ENCODE measurements at regions not wholly inside any gene's neighbourhood (a gene's known extent, or its start where the extent isn't known, plus 50 kb on each side); places are given as distances from the start of the nearest gene placed in this dataset.

DNA sequence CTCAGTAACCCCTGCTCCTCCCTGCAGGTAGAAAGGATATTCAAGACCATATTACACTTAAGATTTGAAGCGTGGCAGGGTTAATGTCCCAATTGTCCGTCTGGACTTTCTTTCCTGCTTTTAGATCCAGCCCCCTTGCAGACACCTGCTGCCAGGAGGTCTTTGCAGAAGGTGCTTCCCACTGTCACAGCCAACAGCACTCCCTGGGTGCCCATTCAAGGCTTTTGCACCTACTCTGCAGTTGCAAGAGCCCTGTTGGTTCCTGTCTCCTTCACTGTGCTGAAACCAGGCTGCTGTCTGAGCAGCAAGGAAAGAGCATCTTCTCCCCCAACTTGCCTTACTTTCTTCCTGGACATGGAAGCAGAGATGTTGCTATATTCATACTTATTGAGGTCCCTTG, 1043.0 kb upstream of the POU3F3 start:
- no peak for DNase-seq (ENCODE audit: low spot score)

DNA sequence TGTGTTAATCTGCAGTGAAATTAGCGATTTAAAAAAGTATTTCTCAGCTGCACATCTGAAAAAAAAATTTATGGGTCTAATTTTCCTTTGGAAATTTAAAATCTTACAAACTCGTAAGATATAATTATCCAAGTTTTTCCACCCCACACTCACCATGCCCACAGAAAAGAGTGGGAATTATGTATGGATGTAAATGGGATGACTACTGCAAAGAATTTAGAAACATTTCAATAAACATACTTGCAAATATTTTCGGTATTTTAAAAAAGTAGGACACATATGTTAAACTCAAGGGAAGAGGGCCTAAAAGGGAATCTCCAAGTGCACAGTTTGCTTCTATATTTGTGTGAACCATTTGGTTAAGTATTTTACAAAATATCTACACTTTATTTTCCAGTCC, 1039.9 kb upstream of the POU3F3 start:
- no peak for DNase-seq (ENCODE audit: low spot score)

DNA sequence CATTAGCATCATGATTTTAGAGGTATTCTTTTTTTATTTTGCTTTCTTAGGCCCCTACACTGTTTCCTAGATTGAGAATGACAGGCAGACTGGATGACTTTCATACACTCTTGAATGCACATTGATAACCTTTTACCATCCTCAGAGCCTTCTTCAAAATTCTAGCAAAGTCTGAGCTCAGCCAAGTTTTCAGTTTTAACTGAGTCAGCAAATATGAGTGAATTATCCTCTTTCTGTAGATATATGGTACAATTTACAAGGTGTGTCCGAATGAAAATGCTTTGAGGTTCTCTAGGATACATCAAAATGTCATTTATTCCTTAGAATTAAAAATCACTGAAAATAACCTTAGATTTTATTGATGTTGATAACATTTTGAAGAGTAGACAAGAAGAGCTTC, 1038.2 kb upstream of the POU3F3 start:
- no peak for DNase-seq (ENCODE audit: low spot score)

DNA sequence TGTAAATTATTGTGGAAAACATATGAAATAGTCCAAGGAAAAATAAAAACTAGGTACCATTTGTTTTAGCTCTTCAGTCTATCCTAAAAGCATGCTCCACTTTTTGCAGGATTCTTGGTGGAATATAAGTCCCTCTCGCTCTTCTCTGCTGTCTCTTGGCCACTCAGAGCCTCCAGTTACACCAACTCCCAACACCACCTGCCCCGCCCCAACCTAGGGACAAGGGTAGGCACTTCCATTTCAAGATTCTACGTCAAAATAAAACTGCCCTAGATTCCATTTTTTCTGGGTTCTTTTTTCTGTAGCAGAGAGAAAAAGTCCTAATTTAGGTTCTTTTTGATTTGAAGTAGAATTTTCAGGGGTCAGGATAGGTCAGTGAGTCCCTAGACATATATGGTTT, 1036.2 kb upstream of the POU3F3 start:
- DNase-seq (ENCODE audit: low spot score): no peak

DNA sequence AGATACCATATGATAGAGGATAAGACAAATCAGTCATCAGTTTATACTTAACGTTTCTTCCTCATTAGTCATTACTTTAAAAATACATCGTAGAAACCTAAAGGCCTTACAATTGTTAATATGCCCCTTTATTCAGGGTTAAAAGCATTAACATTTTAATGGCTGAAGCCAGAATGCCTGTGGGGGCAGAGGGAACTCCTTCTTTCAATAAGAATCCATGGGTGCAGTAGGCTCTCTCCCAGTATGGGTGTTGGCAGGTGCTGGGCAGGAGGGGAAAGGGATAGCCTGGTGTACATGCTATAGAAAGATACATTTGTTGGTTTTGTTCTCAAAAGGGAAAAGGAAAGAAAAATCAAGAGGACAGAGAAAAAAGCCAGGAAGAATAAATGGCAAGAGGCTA, 1035.7 kb upstream of the POU3F3 start:
- DNase-seq (ENCODE audit: low spot score): no peak

DNA sequence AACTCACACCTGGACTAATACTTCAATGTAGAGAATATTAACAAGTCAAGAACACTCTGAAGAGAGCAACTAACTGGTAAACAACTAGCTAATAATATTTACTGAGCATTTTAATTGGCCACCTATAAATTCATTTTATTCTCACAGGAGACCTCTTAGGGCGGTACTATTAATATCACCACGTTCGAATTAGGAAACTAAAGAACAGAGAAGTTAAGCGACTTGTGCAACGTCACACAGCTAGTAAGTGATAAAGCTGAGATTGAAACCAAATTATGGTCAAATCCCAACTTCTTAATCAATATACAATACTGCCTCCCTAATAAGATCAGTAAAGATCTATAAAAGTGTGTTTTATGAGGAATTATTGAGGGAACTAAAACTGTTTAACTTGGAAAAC, 1034.3 kb upstream of the POU3F3 start:
- DNase-seq (ENCODE audit: low spot score): no peak

DNA sequence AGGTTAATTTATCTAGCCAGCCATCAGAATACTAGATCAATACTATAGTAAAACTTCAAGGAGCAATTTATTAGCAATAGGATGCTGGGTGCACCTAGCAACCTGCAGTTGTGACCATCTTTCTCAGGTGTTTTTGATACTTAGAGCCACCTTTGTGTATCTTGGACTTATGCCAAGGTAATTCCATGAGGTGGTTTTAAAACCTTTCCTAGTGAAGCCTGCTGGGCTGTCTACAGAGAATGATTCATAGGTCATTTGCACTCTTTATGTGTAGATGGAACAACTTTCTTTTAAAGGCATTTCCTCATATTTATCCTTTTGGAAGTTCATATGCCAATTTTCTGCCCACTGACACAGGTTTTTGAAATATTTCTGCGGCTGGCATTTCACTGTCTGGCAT, 1030.1 kb upstream of the POU3F3 start:
- no peak for DNase-seq (ENCODE audit: low spot score)

DNA sequence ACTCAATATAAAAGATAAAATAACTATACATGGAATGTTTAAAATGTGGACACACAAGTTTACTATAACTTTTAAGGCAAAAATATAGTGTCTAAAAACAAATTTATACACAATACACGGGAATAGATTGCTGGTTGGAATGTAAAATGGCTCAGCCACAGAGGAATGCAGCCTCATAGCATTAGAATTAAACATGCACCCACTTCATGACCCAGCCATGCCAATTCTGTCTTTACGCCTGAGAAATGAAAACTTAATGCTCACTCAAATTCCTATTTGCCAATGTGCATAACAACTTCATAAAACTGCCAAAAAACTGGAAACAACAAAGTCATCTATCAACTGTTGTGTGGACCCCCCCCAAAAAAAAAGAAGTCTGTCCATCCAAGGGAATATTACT, 1006.6 kb upstream of the POU3F3 start:
- no peak for DNase-seq (ENCODE audit: low spot score)

DNA sequence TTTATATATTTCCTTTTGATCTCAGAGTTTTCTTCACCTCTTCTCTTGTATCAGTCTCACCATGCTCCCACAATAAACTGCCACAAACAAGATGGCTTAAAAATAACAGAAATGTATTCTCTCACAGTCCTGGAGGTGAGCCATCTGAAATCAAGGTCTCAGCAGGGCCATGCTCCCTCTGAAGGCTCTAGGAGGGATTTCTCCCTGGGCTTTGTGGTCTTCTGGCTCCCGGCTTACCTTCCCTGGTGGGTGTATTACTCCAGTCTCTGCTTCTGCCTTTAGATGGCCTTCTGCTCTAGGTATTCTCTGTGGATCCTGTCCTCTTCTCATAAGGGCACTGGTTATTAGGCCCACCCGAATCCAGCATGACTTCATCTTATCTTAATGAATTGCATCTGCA, 994.7 kb upstream of the POU3F3 start:
- no peak for DNase-seq (ENCODE audit: low spot score)

DNA sequence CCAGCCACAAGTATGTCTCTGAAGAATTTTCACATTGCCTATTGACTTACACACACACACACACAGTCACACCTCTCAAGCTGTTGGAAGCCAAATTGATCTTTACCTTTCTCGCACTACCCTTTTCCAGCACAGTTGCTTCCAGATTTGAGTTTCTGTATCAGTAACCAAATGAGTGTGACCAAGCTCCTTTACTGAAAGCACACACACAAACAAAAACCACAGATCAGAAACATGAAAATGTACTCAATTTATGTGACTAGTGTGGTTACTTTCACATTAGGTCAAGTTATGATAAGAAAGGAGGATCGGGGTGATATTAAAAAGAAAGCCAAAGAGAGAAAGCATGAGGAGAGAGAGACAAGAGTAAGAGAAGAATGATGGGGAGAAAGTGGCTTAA, 993.9 kb upstream of the POU3F3 start:
- DNase-seq (ENCODE audit: low spot score): no peak

DNA sequence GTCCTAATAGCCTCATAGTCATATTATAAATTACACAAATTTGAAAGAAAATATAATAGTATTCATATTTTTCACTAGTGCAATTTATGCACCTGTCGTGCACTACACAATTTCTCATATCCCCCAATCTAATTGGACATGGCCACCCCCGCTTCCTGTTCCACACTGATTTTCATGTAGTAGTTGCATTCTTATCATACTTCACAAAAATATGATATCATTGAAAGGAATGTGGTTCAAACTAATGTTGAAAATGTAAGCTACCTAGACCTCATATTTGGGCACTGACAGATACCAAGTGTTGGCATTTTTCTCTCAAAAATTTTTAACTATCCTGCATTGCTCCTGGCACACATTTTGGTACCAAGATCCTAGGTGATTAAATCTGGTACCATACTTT, 985.5 kb upstream of the POU3F3 start:
- no peak for DNase-seq (ENCODE audit: low spot score)

DNA sequence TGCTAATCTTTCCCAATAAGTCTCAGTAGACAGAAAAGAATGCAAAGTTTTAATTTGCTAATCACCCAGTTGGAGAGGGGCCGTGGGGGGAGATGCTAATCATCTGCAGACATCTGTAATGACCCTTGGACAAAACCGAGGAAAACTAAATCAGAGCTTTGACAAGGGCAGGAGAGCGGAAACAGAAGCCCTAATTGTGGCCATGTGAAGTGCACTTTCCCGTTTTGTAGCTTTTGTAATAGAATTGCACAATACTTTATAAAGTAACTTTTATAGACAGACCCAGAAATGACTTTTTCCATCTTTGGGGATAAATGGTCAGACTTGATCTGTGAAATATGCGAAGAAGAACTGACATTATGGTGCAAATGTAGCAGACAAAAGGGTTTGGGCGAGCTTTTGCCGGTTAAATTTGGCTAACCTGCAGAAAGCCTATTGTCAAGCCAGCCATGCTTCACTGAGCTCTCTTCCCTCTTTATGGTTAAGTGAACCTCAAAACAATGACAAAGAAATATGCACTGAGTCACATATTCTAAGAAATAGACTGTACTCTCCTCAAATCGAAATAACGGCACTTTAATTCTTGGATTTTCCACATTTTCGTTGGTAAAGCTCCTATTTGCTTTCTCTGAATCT, 980.1 kb upstream of the POU3F3 start:
- DNase-seq (ENCODE audit: low spot score): no peak

DNA sequence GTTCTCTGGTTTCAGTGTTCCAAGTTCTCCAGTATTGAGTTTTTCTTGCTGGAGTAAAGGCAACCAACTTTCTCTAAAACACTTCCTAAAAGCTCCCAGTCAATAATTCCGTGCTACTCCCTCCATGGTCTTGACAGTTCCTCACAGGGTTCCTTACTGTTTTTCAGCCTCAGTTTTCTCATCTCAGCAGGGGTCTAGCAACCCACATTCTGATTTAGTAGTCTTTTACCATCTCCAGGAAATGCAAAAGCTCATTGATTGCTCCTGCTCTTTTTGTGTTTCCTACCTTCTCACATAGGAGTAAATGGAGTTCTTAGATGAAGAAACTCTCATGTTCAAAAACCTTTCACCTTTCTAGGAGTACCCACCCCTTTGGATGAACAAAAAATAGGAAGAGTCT, 978.8 kb upstream of the POU3F3 start:
- no peak for DNase-seq (ENCODE audit: low spot score)

DNA sequence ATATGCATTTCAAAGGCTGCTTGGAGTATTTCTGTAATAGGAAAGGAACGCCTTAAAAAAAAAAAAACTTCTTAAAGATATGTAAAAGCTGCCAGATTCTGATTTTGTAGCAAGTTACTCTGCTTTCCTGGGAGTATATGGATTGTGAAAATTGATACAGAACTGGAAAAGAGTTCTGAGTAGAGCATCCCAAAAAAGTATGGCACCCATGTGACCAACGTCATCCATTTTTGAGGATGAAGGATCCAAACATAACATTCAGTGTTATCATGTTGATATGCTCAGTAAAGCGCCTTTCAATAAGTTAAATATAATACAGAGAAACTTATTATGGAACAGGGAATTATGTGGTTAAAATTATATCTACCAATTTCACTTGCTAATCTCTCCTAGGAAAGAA, 978.4 kb upstream of the POU3F3 start:
- no peak for DNase-seq (ENCODE audit: low spot score)

DNA sequence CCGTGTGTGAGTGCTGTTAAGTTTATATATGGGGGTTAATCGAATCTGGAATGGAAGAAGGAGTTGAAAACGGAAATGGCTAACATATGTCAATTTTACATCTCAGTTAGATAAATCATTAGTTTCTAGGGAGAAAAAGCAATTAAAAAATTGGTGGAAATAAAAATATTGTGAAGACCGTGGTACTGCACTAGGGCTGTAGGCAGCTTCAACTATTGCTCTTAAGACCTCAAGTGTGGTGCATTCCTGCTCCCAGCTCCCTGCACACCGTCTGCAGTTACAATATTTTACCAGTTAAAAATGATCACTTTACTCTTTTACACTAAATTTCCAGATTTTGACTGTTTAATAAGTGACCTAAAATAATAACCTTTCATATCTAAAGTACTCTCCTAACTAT, 977.3 kb upstream of the POU3F3 start:
- DNase-seq (ENCODE audit: low spot score): no peak

DNA sequence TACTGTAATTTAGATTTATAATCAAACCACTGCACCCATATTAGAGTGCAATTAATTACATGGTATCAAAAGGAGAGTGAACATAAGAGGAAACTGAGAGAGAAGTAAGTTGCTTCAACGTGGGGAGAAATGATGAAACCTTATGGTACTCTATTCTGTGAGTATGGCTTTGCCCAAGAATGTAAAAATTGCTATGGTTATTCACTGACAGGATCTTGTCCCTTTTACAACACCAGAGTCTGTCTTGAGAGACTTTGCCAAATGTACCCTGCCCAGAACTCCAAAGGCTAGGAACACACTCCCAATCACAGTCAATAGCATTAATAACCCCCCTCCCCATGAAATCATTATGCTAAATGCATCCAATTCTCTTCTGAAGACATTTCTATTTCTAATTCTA, 974.8 kb upstream of the POU3F3 start:
- DNase-seq (ENCODE audit: low spot score): no peak

DNA sequence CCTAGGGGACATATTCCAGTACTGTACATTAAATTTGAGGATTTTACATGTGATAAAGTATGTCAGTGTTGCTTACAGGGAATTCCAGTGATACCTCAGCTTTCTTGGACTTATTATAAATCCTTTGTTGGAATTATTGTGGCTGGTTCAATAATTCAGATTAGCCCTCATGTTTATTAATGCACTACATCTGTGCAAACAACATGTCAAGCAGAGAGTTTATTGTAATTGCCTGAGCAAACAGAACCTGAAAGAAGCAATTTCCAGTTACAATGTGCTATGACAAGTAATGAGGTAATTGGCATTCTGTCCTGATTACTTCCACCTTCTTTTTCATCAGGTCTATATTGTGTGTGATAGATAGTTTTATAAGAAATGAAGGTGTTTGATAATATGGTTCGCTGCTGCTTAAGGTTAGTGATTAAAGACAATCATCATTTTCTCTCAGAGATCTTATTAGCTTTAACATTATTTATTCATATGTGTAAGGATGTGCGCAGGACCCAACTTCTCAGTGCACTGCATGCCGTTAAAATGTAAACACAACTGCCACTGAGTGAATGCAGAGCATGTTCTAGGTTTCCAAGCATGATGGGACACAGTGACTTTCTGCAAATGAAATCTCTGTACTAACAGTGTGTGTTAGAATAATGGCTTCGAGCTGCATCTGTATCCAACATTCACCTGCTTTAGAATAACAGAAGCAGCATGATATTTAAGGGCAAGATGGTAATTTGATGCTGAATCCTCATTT, 973.7 kb upstream of the POU3F3 start:
- DNase-seq (ENCODE audit: low spot score): no peak

DNA sequence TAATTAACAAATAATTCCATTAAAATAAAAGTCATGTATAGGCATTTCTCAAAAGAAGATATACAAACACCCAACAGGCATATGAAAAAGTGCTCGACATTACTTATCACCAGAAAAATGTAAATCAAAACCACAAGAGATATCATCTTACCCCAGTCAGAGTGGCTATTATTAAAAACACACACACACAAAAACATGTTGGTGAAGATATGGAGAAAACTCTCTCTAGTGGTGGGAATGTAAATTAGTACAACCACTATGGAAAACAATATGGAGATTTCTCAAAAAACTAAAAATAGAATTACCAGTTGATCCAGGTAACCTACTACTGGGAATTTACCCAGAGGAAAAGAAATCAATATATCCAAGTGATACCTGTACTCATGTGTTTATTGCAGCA, 966.3 kb upstream of the POU3F3 start:
- no peak for DNase-seq (ENCODE audit: low spot score)

DNA sequence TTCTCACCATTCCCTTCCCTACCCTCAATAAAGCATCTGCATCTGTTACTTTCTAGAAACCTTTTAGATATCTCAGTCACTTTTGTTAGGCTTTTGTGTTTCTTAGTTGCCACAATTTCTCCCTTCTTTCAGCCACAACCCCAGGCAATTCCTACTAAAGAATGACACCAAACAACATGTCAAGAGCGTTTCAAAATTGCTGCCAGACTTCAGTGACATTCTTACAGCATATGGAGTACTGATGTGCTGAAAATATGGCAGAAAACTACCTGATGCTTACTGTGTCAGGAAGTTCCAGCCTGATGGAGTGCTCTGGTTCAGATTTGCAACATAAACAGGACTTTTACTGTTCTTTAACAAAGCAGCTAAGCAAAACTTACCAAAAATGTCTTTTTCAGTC, 957.7 kb upstream of the POU3F3 start:
- DNase-seq (ENCODE audit: low spot score): no peak

DNA sequence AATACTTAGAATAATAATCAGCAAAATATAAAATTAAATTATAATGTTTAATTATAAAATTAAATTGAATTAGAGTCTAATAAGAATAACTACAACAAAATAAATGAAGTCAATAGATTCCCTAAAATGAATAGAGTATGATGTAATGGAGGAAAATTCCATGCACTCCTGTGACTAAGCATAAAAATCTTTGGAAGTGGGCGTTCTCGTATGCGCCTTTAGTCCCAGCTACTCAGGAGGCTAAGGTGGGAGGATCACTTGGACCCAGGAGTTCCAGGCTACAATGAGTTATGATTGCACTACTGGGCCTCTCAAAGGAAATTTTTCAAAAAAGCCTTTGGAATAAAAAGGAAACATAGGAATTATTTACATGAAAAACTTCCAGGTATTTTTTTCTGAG, 955.4 kb upstream of the POU3F3 start:
- no peak for DNase-seq (ENCODE audit: low spot score)

DNA sequence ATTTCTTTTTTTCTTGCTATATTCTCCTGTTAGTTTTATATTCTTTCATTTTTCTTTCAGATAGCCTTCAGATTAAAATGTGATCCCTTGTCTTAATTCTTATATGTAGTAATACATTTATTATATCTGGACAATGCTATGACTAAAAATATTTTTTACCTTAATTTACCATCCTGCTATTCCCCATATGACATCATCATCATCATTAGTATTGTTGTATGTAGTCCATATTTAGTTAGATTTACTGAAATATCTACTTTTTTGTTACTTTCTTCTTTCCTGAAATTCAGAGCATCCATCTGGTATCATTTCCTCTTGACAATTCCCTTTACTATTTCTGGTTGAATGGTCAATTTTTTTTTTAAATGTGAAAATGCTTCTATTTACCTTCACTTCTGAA, 951.6 kb upstream of the POU3F3 start:
- no peak for DNase-seq (ENCODE audit: low spot score)

DNA sequence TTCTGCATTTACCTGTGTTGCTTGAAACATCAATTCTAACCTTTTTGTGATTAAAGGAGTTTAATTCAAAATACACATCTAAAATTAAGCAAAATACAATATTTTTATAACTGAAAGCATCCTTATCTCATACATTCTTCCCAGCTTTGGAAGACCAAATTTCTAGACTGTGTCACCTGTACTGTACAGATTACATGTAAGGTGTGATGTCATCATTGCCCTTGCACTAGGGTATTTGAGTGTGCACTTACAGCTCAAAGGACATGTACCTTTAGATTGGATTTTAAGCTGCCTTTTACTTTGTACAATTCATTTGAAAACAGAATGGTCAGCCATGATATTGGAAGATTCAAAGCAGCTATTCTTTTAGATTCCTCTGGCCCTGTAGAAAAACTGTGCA, 932.8 kb upstream of the POU3F3 start:
- DNase-seq (ENCODE audit: low spot score): no peak

DNA sequence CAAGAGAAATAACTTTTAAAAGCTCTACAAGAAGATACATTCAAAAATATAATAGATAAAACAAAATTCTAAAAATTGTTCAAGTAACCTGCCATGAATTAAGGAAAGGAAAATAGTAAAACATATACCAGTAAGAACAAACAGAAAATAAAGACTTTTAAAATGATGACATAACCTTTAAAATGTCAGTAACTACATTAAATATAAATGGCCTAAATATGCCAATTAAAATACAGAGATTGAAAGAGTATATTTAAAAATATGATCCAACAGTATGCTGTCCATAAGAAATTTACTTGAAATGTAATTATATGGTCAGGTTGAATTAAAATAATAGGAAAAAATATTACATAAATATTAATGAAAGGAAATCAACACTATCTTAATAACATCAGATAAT, 911.7 kb upstream of the POU3F3 start:
- no peak for DNase-seq (ENCODE audit: low spot score)

DNA sequence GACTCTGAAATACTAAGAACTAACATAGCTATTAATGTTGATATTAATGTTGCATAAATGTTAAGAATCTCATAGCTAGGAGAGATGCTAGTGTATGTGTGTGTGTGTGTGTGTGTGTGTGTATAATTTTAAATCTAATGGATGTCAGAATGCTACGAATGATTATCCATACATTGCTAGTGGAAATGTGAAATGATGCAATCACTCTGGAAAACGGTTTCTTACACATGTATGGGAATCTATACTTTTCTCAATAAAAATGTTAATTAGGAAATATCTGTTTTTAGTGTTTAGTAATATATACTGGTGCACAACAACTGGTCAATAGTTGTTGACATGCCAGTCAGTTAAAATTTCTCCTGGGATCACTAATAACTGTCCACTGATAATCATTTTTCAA, 908.8 kb upstream of the POU3F3 start:
- DNase-seq (ENCODE audit: low spot score): no peak
